ENCODE measurements at regions not wholly inside any gene's neighbourhood (a gene's known extent, or its start where the extent isn't known, plus 50 kb on each side); places are given as distances from the start of the nearest gene placed in this dataset.

GRCh38 chr13:44759384-44760360, 183.5 kb upstream of the TSC22D1 start:
- CTCF ChIA-PET (ENCODE audit: partially characterized antibody) = no interaction called here
- Histone ChIP-seq H3K4ac (replicated peaks; ENCODE audit: insufficient read length, low read depth, low read length) (no peak overlapping the region), H3K27ac (ENCODE audit: low read depth, low read length) (no peak overlapping the region), H2AK5ac (ENCODE audit: low read depth, low read length) (no peak overlapping the region), H3K79me2 (ENCODE audit: control insufficient read depth in 1 of 2, insufficient read depth in 2 of 2, low read length in 2 of 2) (no peaks in the 10 kb centered on the region), H3K4me3 (ENCODE audit: extremely low read depth in 1 of 4, insufficient read depth in 2 of 4, low read depth in 3 of 4, low read length in 4 of 4) (no peak overlapping the region), H2AFZ (ENCODE audit: low read length) (no peak overlapping the region), H3K18ac (ENCODE audit: extremely low read depth, low read length) (no peak overlapping the region), H4K91ac (replicated peaks; ENCODE audit: insufficient read length, low read length) (no peak overlapping the region), H3K23me2 (ENCODE audit: low read depth, low read length) (no peaks in the 10 kb centered on the region; the same call in 1 of the 2 replicates), H2BK5ac (ENCODE audit: low read depth, low read length) (no peak overlapping the region), H3K9me3 (ENCODE audit: insufficient read depth in 2 of 2, low read depth in 1 of 2, low read length in 1 of 2) (no peaks in the 10 kb centered on the region), H3K27me3 (replicated peaks in 1 of 4; ENCODE audit: control insufficient read depth in 3 of 4, extremely low read depth in 1 of 4, insufficient read depth in 3 of 4, low read length in 3 of 4) (no peaks in the 10 kb centered on the region), H2BK12ac (ENCODE audit: low read depth, low read length) (no peak overlapping the region), H3K79me1 (ENCODE audit: low read depth, low read length) (no peaks in the 10 kb centered on the region), H3K4me1 (replicated peaks in 1 of 4; ENCODE audit: control insufficient read depth in 3 of 4, insufficient read depth in 4 of 4, low read length in 3 of 4) (peaks cover 0 to 8% (median 0%) of the 10 kb centered on the region in 4 experiments; a peak in 1 of 7 replicates), H3K56ac (replicated peaks; ENCODE audit: insufficient read length, low read depth, low read length) (no peak overlapping the region), H3K4me2 (ENCODE audit: insufficient read depth in 1 of 2, low read depth in 2 of 2, low read length in 2 of 2) (no peak overlapping the region), H3K23ac (ENCODE audit: insufficient read length) (no peak overlapping the region), H2BK20ac (ENCODE audit: low read length) (no peak overlapping the region), H4K5ac (ENCODE audit: insufficient read length, low read depth, low read length) (no peak overlapping the region), H3K36me3 (ENCODE audit: control insufficient read depth in 2 of 4, insufficient read depth in 4 of 4, low read length in 3 of 4) (no peaks in the 10 kb centered on the region), H4K20me1 (replicated peaks in 1 of 2; ENCODE audit: control insufficient read depth in 1 of 2, insufficient read depth in 2 of 2, low read length in 2 of 2) (no peaks in the 10 kb centered on the region), H4K8ac (ENCODE audit: extremely low read depth, insufficient read depth, low read length) (no peak overlapping the region), H3K14ac (ENCODE audit: insufficient read length) (no peak overlapping the region), H2BK15ac (ENCODE audit: low read length) (no peak overlapping the region), H3K9ac (replicated peaks in 1 of 4; ENCODE audit: extremely low read depth in 1 of 4, low read depth in 3 of 4, low read length in 3 of 4) (no peak overlapping the region), H2BK120ac (replicated peaks; ENCODE audit: low read depth, low read length) (no peak overlapping the region)
- POLR2A ChIA-PET (ENCODE audit: partially characterized antibody) = no interaction called here
- 80% methylated on average over 6 of the region's 6 CpGs; no CpG with 5 or more reads in 1 of the 2 experiments for WGBS, 2 experiments (ENCODE audit: extremely low coverage in 1 of 2, insufficient coverage in 1 of 2, insufficient read length in 1 of 2, insufficient replicate concordance in 2 of 2, low coverage in 1 of 2, low lambda C conversion rate in 2 of 2, missing lambda C conversion rate in 1 of 2)
- FAIRE-seq (no peak), DNase-seq (ENCODE audit: low read depth in 1 of 2, low spot score in 2 of 2) (no peak)
- TF ChIP-seq TEAD4 (IDR thresholded peaks at IDR 0.05; ENCODE audit: low read depth, low read length) (no peak), TBP (IDR thresholded peaks at IDR 0.05; ENCODE audit: low read depth, low read length) (no peak), ATF2 (IDR thresholded peaks at IDR 0.05; ENCODE audit: low read length) (no peak), SAP30 (IDR thresholded peaks at IDR 0.05; ENCODE audit: insufficient read depth, insufficient replicate concordance, low read length) (no peak), RNF2 (IDR thresholded peaks at IDR 0.05; ENCODE audit: borderline replicate concordance, low read depth, low read length, missing control alignments, poor library complexity, severe bottlenecking) (no peak), SRF (IDR thresholded peaks at IDR 0.05; ENCODE audit: low read depth, low read length) (no peak), RXRA (IDR thresholded peaks at IDR 0.05; ENCODE audit: insufficient read depth, low read depth, low read length) (no peak), EZH2 (IDR thresholded peaks at IDR 0.05; ENCODE audit: low read depth, low read length, severe bottlenecking) (no peak), CBX8 (IDR thresholded peaks at IDR 0.05; ENCODE audit: borderline replicate concordance, low read depth, low read length) (no peak), SP1 (IDR thresholded peaks at IDR 0.05; ENCODE audit: low read depth, low read length) (no peak)
